ENCODE measurements at regions not wholly inside any gene's neighbourhood (a gene's known extent, or its start where the extent isn't known, plus 50 kb on each side); places are given as distances from the start of the nearest gene placed in this dataset.

GRCh38 chr1:68378296-68379084 lies 71.3 kb downstream of the RPE65 start:
- DNase-seq, result no peak

- no peak for DNase-seq
Measured at GRCh38 chr1:68377098-68377497, 72.7 kb downstream of the RPE65 start.

- DNase-seq, result no peak
Measured at GRCh38 chr1:68376441-68376840, 73.3 kb downstream of the RPE65 start.

- DNase-seq, result no peak
Measured at GRCh38 chr1:68375919-68376318, 73.8 kb downstream of the RPE65 start.

- no peak for DNase-seq
Measured at GRCh38 chr1:68373173-68373572, 76.6 kb downstream of the RPE65 start.

GRCh38 chr1:68372487-68372886 lies 77.3 kb downstream of the RPE65 start:
- DNase-seq, result no peak

GRCh38 chr1:68370101-68370915 lies 79.4 kb downstream of the RPE65 start:
- DNase-seq, result no peak

- no peak for DNase-seq
Measured at GRCh38 chr1:68366572-68366971, 83.2 kb downstream of the RPE65 start.

GRCh38 chr1:68365709-68366382 lies 83.9 kb downstream of the RPE65 start:
- DNase-seq, result no peak

GRCh38 chr1:68363339-68363738 lies 86.4 kb downstream of the RPE65 start:
- DNase-seq, result no peak

GRCh38 chr1:68361346-68361910 lies 88.3 kb downstream of the RPE65 start:
- DNase-seq, result no peak

GRCh38 chr1:68359045-68359444 lies 90.7 kb downstream of the RPE65 start:
- DNase-seq, result no peak

- no peak for DNase-seq
Measured at GRCh38 chr1:68358439-68358838, 91.3 kb downstream of the RPE65 start.

- no peak for DNase-seq
Measured at GRCh38 chr1:68355614-68356013, 94.1 kb downstream of the RPE65 start.

- DNase-seq, result no peak
Measured at GRCh38 chr1:68352202-68352601, 97.6 kb downstream of the RPE65 start.

- no peak for DNase-seq
Measured at GRCh38 chr1:68347415-68347814, 102.3 kb downstream of the RPE65 start.

- peak; percentile 13 for DNase-seq
Measured at GRCh38 chr1:68346188-68346808, 103.5 kb downstream of the RPE65 start.

GRCh38 chr1:68344208-68344607 lies 105.5 kb downstream of the RPE65 start:
- DNase-seq, result no peak

GRCh38 chr1:68340951-68341350 lies 108.6 kb upstream of the WLS start:
- no peak for DNase-seq

- no peak for DNase-seq
Measured at GRCh38 chr1:68339505-68339904, 107.2 kb upstream of the WLS start.

GRCh38 chr1:68338081-68338480 lies 105.8 kb upstream of the WLS start:
- no peak for DNase-seq

GRCh38 chr1:68332041-68332440 lies 99.7 kb upstream of the WLS start:
- DNase-seq, result no peak
